T47D (cell line): ENCODE measurements at regions not wholly inside any gene's neighbourhood (a gene's known extent, or its start where the extent isn't known, plus 50 kb on each side); places are given as distances from the start of the nearest gene placed in this dataset.
A peak's percentile ranks its signal among the peaks of the same experiment; 100 is the strongest.

ENCODE experiments used
- DNase-seq, 2 experiments: peaks; one replicate each; pipeline versions ENCODE4 v3.0.0 to v3.0.0-alpha.2; 2011 to 2012; ENCODE audit warnings: low read depth in 1 of 2, low spot score in 1 of 2
- JUND ChIP-seq: IDR thresholded peaks from 2 replicates; pipeline ENCODE4 v1.6.1; 2012; ENCODE audit warnings: low read depth
- in situ Hi-C: cut with HindIII; loops from 2 replicates; pipeline ENCODE4 v1.10.0; 2016; ENCODE audit warnings: low sequenced_read_pairs, low pct_unique_long_range_greater_than_20kb

GRCh38 chr2:205911306-205911705 lies 174.7 kb downstream of the INO80D start:
- no peak for TF ChIP-seq JUND
- DNase-seq: no peak
- in situ Hi-C loops: no loop called here

- DNase-seq: no peak
- in situ Hi-C loops: no loop called here
- no peak for TF ChIP-seq JUND
Measured at GRCh38 chr2:205909184-205909572, 176.8 kb downstream of the INO80D start.

GRCh38 chr2:205908212-205909183 lies 177.5 kb downstream of the INO80D start:
- no peak for DNase-seq
- TF ChIP-seq JUND: no peak
- in situ Hi-C loops: no loop called here

- in situ Hi-C loops: no loop called here
- TF ChIP-seq JUND: no peak
Measured at GRCh38 chr2:205906419-205906818, 179.6 kb downstream of the INO80D start.

GRCh38 chr2:205905576-205905975 lies 180.4 kb downstream of the INO80D start:
- in situ Hi-C loops: no loop called here
- no peak for DNase-seq
- no peak for TF ChIP-seq JUND

More at GRCh38 chr2:205906419-205906818, 179.6 kb downstream of the INO80D start:
- DNase-seq: no peak

- no peak for DNase-seq
- in situ Hi-C loops: no loop called here
- TF ChIP-seq JUND: no peak
Measured at GRCh38 chr2:205904873-205905272, 181.1 kb downstream of the INO80D start.

GRCh38 chr2:205903549-205904129 lies 182.3 kb downstream of the INO80D start:
- in situ Hi-C loops: no loop called here
- peak in 1 of 2 experiments; percentile 75 for DNase-seq
- TF ChIP-seq JUND: no peak

- no peak for DNase-seq
- in situ Hi-C loops: no loop called here
- TF ChIP-seq JUND: no peak
Measured at GRCh38 chr2:205902900-205903237, 183.1 kb downstream of the INO80D start.

- in situ Hi-C loops: no loop called here
- TF ChIP-seq JUND: no peak
- DNase-seq: peak in 1 of 2 experiments; percentile 60
Measured at GRCh38 chr2:205902041-205902899, 183.7 kb downstream of the INO80D start.

GRCh38 chr2:205901491-205901890 lies 184.5 kb downstream of the INO80D start:
- no peak for DNase-seq
- TF ChIP-seq JUND: no peak
- in situ Hi-C loops: no loop called here

- no peak for TF ChIP-seq JUND
- no peak for DNase-seq
- in situ Hi-C loops: no loop called here
Measured at GRCh38 chr2:205898744-205899143, 187.2 kb downstream of the INO80D start.

GRCh38 chr2:205895981-205896655 lies 189.9 kb downstream of the INO80D start:
- no peak for TF ChIP-seq JUND
- DNase-seq: no peak
- in situ Hi-C loops: no loop called here
